DMS114 treated with DMSO at 0.1 percent for 48 hours (cell line): ENCODE measurements at regions not wholly inside any gene's neighbourhood (a gene's known extent, or its start where the extent isn't known, plus 50 kb on each side); places are given as distances from the start of the nearest gene placed in this dataset.

Source experiments
- DNase-seq: peaks from one replicate; lab custom pipeline; 2025; ENCODE audit not compliant: unreplicated experiment; lab: John Stamatoyannopoulos, UW

DNA sequence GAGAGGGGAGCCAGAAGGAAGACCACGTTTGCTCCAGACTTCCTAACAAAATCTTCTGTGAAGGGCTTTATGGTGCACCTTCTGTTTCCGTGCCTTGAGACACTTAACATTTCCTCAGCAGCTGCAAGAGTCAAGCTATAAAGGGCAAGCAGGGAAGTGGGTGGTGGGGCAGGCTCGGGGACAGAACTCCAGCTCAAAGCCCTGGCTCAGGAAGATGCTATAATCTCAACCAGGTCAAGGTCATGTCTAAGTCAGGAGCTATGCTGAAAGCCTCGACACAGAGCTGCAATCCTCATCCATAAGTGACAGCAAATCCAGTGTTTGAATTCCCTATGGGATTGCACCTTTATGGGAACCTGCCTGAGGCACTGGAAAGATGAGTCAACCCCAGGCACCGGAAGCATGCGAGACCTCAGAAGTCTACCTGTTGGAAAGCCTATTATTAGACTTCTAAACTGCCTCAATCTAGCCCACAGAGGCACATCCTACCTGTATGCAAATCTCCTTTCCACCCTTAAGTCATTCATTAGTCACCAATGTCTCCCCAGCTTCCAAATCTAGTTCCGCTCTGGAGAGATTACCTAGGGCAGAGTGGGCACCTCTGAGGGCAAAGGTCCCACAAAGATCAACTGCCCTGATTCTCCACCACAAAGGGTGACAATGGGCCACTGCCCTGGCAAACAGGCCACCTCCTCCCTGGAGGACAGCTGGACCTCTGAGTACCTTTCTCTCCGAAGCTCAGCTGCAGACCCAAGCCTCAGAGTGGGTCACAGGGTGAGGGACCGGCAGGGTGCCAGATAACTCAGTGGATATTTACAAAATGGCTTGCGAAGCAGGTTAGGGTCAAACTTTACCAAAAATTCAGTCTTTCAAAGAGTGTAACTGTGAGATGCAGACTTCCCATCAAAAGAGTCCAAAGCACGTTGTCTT lies 287.0 kb downstream of the CDC5L start:
- no peak for DNase-seq

DNA sequence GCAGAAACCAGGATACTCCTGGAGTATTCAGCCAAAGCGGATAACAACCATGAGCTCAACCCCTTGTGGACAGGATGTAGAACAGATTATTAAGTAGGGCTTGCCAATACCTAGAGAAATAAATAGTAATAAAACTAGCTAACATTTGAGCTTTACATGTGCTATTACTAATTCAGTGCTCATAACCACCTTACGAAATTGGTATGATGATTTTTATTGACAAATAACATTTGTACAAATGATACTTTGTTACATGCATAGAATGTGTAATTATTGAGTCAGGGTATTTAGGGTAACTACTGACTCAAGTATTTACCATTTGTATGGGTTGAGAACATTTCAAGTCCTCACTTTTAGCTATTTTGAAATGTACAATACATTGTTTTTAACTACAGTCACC lies 287.9 kb downstream of the CDC5L start:
- DNase-seq, result no peak

DNA sequence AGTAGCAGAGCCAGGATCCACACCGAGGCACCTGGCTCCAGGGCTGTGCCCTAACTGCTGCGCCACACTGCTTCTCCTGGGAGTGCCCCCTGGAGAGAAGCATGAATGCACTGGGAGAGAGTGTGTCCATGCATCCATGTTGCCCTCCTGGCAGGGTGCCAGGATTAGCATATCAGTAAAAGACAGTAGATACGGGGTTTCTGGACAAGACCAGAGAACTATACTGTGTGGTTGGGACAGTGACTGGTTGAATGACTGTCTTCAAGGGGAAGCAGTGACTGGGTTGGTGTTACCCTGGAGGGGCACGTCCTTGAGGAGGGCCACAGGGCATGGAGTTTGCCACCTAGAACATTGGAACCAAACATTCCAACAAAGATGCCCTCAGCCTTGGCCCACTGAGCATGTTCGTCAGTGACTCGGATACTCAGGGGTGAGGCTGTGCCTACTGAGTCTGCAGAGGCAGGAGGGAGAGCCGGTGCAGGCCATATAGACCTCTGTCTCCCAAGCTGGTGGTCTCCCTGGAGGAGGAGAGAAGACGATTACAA lies 288.8 kb downstream of the CDC5L start:
- no peak for DNase-seq

DNA sequence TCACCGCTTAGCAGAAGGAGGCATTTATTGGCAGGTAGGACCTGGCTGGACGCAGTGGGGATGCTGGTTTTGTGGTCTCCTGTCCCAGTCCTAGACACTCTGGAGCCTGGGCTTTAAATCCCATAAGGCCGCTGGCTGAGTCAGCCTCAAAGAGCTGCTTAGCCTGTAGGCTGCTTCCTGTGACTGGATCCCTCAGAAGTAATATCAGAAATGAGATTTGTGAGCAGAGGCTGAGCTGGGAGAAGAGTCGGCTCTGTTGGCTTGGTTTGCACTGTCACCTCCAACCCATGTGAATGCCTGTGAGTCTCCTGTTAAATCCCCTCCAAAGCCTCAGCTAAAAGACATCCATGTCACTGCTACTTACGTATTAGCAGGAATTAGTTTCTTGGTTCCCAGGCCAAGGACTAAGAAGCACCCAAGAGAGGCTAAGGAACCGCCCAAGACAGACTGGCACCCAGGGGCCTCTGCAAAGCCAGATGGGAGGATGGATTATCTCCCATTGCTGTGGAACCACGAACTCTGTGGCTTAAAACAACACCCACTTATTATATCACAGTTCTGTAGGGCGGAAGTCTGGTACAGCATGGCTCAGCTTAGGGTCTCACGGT lies 289.4 kb downstream of the CDC5L start:
- no peak for DNase-seq

DNA sequence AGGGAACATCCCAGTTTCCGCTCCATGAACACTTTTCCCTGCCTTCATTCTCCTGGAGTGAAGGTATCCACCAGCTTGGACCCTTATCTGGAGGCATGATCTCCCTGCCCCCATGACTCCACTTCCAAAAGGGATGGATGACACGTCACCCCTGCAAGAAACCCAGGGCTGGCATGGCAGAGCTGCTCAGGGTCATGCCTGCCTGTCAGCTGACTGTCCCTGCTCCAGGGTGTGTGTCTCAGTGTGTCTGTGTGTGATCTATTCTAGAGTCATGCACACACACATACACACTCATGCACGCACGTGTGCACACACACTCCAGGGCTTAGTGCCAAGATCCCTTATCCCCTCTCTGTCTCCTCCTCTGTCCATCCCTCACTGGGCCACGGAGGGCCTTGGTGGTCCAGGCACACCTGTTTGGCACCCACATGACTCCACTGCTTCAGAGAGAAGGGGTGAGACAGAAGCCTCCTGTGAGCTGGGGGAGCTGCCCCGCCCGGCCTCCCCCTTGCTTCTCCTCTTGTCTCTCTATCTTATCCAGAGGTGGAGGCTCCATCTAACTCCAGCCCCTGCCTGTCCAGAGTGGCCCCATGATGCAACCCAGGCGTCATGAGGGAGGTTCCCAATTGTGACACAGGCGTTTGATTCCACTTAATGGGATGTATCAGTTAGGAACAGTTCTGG lies 290.9 kb downstream of the CDC5L start:
- DNase-seq, result no peak

DNA sequence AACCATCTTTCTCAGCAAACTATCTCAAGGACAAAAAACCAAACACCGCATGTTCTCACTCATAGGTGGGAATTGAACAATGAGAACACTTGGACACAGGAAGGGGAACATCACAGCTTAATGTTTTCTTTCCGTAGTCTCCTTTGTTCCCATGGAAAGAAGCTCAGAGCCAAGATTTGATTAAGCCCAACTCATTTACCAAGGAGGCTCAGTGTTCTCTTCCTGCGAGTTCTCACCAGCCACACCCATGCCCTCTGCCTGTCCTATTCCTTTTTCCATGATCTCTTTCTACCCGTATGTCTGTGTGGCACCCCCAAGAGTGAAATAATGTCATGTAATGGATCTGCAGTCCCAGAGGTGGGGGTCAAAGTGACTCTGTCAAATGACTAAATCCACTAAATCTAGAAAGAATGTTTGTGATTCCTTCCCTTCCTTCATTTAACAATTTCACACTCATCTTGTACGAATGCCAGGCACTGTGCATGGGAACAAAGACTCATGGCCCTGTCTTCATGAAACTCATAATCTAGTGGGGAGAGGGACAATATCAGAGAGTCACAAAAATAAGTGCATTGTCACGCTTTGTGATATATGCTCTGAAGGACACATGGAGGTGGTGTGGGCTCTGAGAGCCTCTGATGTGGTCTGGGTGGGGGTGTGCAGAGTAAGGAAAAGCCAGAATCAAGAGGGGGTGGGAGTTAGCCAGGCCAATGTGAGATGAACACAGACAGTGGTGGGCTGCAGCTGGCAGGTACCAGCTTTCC lies 292.1 kb downstream of the CDC5L start:
- no peak for DNase-seq

DNA sequence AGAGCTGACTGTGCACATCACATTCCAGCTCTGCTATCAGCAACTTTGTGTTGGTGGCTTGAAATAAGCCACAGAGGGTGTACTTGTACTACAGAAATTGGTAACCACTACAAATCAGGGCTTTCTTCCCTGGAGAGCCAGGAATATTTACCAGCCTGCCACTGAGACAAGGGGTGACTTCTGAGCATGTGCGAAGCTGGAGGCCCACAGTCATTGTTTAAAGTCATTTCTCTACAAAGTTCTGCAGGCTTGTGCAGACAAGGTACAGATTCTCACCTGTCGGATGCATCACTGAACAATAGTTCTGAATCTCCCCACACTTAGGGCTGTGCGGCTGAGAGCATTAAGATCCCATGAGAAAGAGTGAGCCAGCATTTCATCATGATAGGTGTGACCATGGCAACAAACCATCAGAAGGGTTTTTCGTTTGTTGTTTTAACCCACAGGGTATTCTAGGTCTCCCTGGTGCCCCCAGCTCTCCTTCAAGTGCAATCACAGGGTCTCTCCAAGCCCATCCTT lies 292.8 kb downstream of the CDC5L start:
- DNase-seq, result no peak

DNA sequence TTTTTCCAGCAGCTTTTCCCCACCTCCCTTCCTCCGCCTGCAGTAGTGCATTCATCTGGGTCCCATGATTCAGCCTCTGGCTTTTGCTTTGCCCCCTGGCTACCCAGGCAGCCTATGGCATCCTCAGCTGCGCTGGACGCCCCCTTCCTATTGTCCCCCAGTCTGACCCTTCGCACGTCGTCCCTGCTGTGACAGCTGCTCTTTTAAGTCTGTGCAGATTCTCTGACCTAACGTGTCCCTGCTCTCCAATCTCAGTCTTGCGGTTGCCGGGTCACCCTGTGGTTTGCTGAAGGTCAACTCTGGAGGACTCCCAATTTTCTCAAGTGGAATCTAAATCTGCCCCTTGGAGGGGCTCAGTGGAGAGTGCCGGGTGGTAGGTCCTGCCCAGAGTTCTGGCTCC lies 294.3 kb downstream of the CDC5L start:
- no peak for DNase-seq

DNA sequence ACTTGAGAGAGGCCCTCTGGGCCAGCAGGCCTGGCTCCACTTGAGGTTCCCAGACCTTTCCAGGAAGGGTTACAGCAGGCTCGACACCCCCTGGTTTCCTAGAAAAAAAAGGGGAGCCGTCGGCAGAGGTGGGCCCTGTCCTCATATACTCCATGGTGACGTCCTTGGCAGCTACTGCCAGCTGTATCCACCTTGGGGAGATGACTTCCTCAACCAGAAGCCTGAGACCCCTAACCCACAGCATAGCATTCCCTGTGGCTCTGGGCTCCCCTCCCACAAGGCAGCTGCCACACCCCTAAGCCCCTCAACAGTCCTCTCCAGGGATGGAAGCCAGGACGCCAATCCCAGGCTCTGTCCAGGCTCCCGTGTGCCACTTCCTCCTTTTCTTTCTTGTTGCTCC lies 294.8 kb downstream of the CDC5L start:
- no peak for DNase-seq

DNA sequence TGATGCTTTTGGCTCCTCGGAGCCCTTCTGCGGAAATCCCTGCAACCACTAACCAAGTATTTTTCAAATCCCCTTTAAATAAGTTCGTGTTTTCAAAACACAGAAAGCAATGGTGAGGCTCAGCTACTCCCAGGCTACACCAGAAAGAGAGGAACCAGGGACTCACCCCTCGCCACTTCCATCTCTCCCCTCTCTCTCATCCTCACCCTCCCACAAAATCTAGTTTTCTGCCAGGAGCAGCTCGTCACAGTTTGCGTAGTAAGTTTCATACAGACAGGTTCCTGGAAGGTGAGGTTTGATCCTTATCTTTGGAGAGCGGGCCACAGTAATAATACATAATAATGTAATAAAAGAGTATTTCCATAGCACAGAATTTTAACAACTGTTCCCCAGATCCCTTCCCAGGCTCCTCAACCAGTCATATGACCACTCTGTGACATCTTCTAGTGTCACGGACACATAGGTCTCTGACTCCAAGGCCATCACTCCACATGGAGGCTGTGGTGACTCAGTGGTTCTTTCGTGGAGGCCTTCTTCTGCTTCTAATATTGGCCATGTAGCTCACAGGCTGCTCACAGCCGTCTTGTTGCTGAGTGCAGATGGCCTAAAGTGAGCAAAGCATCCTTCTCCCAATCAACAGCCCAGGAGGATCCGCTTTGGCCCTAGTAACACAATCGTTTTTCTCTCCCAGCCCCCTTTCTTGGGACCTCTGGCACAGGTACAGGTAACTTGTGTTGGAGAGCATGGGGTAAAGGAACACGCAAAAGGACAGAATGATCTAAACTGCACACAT lies 295.7 kb downstream of the CDC5L start:
- no peak for DNase-seq

DNA sequence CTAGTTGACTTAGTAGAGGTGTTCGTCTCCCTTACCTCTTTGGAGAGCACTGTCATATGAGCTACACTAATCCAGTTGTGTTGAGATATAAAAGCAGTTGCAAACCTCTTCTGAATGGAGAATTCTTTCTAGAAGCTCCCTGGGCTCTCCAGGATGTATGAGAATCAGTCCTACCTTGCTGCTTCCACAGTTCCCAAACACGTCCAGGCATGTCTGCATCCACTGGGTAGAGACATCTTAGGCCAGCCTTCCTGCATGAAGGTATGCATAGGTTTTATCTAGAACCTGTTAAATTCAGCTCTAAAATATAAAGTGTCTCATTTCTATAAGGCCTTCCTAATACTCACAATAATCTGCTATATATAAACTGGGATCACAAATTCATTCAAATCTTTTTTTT lies 297.7 kb downstream of the CDC5L start:
- DNase-seq, result no peak

DNA sequence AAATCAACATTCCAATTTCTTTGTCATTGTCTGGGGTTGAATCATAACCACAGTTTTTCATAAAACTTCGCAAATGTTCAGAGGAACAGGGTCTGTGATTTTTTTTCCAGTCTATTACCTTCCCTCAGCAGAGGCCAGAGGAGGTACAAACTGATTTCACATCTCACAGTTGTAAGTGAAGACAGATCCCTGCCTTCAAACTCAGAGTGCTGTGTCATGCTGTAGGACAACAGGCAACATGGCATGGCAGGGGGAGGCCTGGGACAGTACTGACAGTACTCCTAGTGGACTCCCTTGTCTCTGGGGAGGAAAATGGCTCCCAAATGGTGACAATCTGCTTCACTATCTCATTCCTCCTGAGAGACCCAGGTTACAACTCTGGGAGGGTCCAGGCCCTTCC lies 308.6 kb downstream of the CDC5L start:
- DNase-seq, result no peak

DNA sequence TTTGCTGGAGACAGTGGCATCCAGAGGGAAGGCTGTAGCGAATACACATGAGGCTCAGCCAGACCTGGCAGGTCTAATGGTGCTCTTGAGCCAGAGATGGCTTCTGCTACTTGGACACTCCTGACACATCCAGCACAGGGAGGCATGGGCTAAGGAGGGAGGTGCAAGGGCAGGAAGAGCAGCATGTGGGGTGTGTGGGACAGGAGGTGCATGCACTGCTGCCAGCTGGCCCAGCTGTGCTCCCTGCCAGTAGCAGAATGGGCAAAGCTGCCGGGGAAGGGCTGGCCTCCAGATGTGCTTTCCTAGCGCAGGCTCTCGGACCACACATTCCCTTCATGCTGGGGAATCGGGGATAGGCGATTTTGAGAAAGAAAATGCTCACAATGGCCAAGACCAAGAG lies 309.2 kb downstream of the CDC5L start:
- no peak for DNase-seq

DNA sequence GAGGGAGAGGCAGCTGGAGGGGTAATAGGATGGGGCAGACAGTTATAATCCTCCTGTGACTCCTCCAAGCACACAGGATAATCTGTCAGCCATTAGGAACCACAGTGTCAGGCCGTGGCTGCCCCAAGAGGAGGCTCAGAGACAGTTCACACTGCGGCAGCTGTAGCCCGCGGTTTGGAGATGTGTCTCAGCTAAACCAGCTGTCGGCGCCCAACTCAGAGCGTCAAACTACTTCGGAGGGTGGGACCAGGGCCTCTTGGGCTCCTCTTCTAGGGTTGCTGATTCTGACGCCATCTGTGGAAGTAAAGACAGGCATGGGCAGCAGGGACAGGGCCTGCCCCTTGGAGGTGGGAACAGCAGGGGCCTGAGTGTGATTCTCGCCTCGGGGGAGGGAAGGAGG lies 309.8 kb downstream of the CDC5L start:
- DNase-seq, result no peak

DNA sequence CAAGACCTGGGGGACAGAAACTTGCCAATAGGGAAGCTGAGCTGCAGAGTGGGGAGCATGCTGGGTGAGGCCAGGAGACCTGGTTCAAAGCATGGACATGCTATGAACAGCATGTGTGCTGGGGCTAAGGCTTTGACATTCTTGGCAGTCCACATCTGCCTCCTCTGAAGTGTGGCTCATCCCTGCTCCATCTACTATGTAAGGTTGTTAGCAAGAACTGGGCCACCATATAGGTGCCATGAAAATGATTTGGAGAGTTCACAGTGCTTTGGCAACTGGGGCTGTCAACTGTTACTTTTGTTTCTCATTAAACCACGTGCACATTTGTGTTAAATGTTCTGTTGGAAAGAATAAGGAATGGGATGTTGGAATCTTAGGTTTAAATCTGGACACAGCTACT lies 311.1 kb downstream of the CDC5L start:
- DNase-seq, result no peak

DNA sequence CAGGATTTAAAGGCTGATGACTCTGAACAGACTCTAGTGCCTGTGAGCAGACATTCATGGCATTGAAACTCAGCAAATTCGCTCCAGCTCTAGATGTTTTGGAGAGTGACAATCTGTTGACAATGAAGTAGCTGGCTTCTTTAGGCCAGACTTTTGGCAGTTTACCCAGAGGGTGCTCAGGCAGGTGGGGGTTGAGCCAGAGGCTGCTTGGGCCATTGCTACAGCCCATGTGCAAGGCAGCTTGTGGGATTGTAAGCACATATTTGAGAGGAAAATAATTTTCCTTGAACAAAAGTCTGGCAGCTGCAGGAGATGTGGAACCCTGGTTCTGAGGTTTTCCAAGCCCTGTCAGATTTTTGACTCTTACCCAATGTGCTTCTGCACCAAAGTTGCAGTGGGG lies 311.6 kb downstream of the CDC5L start:
- no peak for DNase-seq

DNA sequence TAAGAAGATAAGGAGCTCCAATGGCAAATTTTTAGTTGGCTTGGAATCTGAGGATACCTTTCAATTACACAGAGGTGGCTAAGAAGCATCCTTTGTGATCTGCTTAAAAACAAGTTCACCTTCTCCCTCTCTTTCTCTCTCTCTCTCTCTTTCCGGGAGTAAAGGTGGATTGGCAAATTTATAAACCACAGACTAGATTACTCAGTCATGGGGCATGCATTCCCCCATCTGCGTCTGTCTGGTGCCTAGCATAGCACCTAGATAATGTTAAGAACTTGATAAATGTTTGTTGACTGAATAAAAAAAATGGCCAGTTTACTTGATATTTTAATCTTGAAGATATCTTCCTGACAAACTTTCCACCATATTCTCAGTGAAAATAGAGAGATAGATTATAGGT lies 312.3 kb downstream of the CDC5L start:
- no peak for DNase-seq

DNA sequence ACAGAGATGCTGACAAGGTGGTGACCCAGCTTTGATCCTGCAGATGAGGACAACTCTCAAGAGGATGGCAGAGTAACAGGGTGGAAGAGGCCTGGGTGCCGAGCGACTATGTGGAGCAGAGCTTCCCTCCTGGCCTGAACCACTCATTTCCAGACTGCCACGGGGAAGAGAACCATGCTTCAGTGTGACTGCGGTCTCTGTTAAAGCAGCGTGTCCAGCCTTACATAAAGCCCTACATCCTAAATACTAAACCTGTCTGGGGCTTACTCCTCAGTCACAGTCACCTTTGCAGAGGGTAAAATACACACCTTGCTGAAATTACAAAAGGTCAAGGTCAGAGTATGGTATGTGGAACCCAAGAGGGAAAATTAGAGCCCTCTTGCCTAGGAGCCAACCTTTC lies 312.9 kb downstream of the CDC5L start:
- no peak for DNase-seq

DNA sequence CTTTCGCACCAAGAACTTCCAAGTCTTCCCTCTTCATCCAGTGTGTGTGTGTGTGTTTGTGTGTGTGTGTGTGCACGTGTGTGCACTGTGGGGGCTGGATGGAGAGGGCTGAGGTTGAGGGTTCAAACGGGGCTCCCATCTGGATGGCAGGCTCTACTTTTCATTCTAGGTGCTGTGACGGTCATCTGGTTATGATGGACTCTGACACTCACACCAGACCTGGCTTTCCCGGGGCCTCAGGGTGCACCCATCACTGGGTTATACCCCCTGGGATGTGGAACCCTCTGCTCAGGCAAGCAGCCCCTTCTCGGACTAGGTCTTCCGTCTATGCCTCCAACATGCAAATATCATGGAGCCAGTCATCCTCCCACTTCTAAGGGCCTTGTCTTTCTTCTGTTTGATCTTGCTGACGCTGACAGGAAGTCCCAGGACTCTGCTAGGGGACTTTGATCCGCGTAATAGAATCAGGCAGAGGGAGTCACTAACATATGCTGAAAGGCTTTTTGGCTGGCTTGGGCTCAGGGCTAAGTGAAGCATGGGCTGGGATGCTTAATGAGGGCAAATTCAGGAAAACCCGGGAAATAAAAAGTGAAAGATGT lies 313.6 kb downstream of the CDC5L start:
- no peak for DNase-seq

DNA sequence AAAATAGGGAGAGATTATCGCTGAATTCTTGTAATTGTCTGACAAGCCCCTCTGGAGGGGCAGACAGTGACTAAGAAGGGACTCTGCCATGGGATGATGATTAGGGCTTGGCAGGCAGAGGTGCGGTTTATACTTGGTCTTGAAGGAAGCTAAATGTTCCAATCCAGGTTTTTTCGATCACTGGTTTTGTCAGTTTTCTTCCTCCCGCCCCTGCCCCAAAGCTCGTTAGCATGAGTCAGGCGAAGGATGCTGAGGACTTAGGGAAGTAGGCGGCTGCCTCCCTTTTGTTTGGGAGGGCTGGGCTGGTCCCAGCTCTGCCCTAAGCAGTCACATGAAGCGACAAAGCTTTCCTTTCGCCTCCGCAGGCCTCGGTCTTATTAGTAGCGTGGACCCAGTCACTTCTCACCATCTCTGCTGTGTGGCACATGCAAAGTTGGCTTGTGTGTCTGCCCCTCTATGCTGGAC lies 314.2 kb downstream of the CDC5L start:
- DNase-seq, result no peak
